Cardiac muscle cell (in vitro differentiated cells and primary cell): ENCODE measurements at regions not wholly inside any gene's neighbourhood (a gene's known extent, or its start where the extent isn't known, plus 50 kb on each side); places are given as distances from the start of the nearest gene placed in this dataset.
A peak's percentile ranks its signal among the peaks of the same experiment; 100 is the strongest.
"Not testable (repeated sequence)": the region's sequence is repeated elsewhere in the genome, so short reads cannot be mapped to it uniquely, and the experiment has no call there.

Source experiments
- DNase-seq, 2 donors: peaks; one replicate each; pipeline versions ENCODE4 v3.0.0 to v3.0.0-alpha.2; 2010 to 2017; ENCODE audit warnings: low read depth in 1 of 2, low spot score in 1 of 2
- H3K27ac ChIP-seq: fragments of 200-600 bp; sonication (generic); 2 replicates; pipeline ENCODE4 v1.5.1; 2016
- H3K27me3 ChIP-seq: fragments of 200-600 bp; sonication (generic); 2 replicates; pipeline ENCODE4 v1.6.0; 2016; ENCODE audit warnings: control low read depth
- H3K36me3 ChIP-seq: fragments of 200-600 bp; sonication (generic); 2 replicates; pipeline ENCODE4 v1.5.1; 2016; ENCODE audit warnings: control low read depth
- H3K4me1 ChIP-seq: fragments of 200-600 bp; sonication (generic); 2 replicates; pipeline ENCODE4 v1.8.1; 2017; ENCODE audit warnings: low read depth, mild to moderate bottlenecking, mixed run types
- H3K4me3 ChIP-seq: fragments of 200-600 bp; sonication (generic); 2 replicates; pipeline ENCODE4 v1.5.1; 2016; ENCODE audit warnings: mild to moderate bottlenecking
- H3K9me3 ChIP-seq: fragments of 200-600 bp; sonication (generic); 2 replicates; pipeline ENCODE4 v1.5.1; 2017; ENCODE audit warnings: low read depth, mild to moderate bottlenecking, control low read depth
- TF ChIP-seq, protein P1 (sequence below): IDR thresholded peaks from 2 replicates; pipeline ENCODE4 v1.5.1; 2012; ENCODE audit warnings: low read depth, mild to moderate bottlenecking, low read length

- Histone ChIP-seq H3K27ac (no peak overlapping the region), H3K27me3 (no peaks in the 10 kb centered on the region), H3K4me1 (no peaks in the 10 kb centered on the region), H3K36me3 (no peaks in the 10 kb centered on the region), H3K9me3 (no peaks in the 10 kb centered on the region), H3K4me3 (no peak overlapping the region)
- peak in 1 of 2 donors; percentile 96 for DNase-seq
- TF ChIP-seq, protein P1, sequence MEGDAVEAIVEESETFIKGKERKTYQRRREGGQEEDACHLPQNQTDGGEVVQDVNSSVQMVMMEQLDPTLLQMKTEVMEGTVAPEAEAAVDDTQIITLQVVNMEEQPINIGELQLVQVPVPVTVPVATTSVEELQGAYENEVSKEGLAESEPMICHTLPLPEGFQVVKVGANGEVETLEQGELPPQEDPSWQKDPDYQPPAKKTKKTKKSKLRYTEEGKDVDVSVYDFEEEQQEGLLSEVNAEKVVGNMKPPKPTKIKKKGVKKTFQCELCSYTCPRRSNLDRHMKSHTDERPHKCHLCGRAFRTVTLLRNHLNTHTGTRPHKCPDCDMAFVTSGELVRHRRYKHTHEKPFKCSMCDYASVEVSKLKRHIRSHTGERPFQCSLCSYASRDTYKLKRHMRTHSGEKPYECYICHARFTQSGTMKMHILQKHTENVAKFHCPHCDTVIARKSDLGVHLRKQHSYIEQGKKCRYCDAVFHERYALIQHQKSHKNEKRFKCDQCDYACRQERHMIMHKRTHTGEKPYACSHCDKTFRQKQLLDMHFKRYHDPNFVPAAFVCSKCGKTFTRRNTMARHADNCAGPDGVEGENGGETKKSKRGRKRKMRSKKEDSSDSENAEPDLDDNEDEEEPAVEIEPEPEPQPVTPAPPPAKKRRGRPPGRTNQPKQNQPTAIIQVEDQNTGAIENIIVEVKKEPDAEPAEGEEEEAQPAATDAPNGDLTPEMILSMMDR: no peak
These were observed 179.2 kb upstream of the PHACTR1 start for GRCh38 chr6:12537389-12537788.

- Histone ChIP-seq H3K27me3 (no peaks in the 10 kb centered on the region), H3K27ac (no peak overlapping the region), H3K4me3 (no peak overlapping the region), H3K36me3 (no peaks in the 10 kb centered on the region), H3K9me3 (no peaks in the 10 kb centered on the region), H3K4me1 (no peaks in the 10 kb centered on the region)
- TF ChIP-seq, protein P1: no peak
- DNase-seq: peak in 1 of 2 donors; percentile 94
These were observed 177.6 kb upstream of the PHACTR1 start for GRCh38 chr6:12538881-12539357.

GRCh38 chr6:12542319-12543115 is 174.1 kb upstream of the PHACTR1 start:
- H3K9me3 ChIP-seq, H3K36me3 ChIP-seq, H3K4me1 ChIP-seq, H3K27me3 ChIP-seq, H3K4me3 ChIP-seq, DNase-seq, H3K27ac ChIP-seq: not testable (repeated sequence)

DNA sequence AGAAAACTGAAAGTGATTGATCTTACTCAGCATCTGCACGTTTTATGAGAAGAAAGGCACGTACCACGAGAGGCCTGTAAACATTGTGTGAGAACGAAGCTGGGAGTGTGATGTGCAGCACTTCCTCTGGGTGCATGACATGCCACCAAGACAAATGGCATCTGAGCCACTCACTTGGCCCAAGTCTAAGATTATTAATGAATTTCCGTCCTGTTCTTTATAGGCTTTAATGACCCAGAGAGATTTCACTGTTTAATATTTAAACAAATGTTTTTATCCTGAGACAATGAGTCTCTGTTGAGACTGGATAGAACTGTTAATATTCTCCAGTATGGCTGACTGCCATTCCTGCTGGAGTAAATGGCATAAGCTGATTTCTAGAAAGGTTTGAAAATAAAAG is 172.6 kb upstream of the PHACTR1 start:
- Histone ChIP-seq H3K4me3 (no peak overlapping the region), H3K27ac (no peak overlapping the region), H3K27me3 (no peaks in the 10 kb centered on the region), H3K4me1 (peaks cover 4% of the 10 kb centered on the region), H3K9me3 (no peaks in the 10 kb centered on the region), H3K36me3 (no peaks in the 10 kb centered on the region)
- DNase-seq: no peak
- TF ChIP-seq, protein P1: no peak

GRCh38 chr6:12544821-12545565 is 171.6 kb upstream of the PHACTR1 start:
- Histone ChIP-seq H3K4me1 (peaks cover 4% of the 10 kb centered on the region), H3K27me3 (no peaks in the 10 kb centered on the region), H3K9me3 (no peaks in the 10 kb centered on the region), H3K4me3 (no peak overlapping the region), H3K36me3 (no peaks in the 10 kb centered on the region), H3K27ac (no peak overlapping the region)
- no peak for DNase-seq
- TF ChIP-seq, protein P1: no peak
